Chondrocyte (in vitro differentiated cells): ENCODE measurements at regions not wholly inside any gene's neighbourhood (a gene's known extent, or its start where the extent isn't known, plus 50 kb on each side); places are given as distances from the start of the nearest gene placed in this dataset.

Experiments
- DNase-seq: peaks from one replicate; pipeline ENCODE4 v3.0.0; 2021; ENCODE audit warnings: mixed read lengths, low spot score
- H3K27ac Mint-ChIP-seq: one replicate; pipeline ENCODE4 v1.8.0; 2021; ENCODE audit warnings: mild to moderate bottlenecking, moderate library complexity, mixed read lengths; ENCODE audit not compliant: unreplicated experiment
- H3K27me3 Mint-ChIP-seq: 2 replicates; pipeline ENCODE4 v1.8.0; 2021; ENCODE audit warnings: low read depth, mixed read lengths
- H3K36me3 Mint-ChIP-seq: 2 replicates; pipeline ENCODE4 v1.8.0; 2021; ENCODE audit warnings: low read depth, mixed read lengths
- H3K4me1 Mint-ChIP-seq: 2 replicates; pipeline ENCODE4 v1.8.0; 2021; ENCODE audit warnings: low read depth, mild to moderate bottlenecking, mixed read lengths
- H3K4me3 Mint-ChIP-seq: one replicate; pipeline ENCODE4 v1.8.0; 2021; ENCODE audit warnings: mild to moderate bottlenecking, moderate library complexity, mixed read lengths; ENCODE audit not compliant: unreplicated experiment
- H3K9me3 Mint-ChIP-seq: 2 replicates; pipeline ENCODE4 v1.8.0; 2021; ENCODE audit warnings: low read depth, mixed read lengths
- CTCF ChIP-seq: fragments of 200-600 bp; sonication (generic); IDR thresholded peaks from 2 replicates; pipeline ENCODE4 v1.5.0; 2021; ENCODE audit warnings: antibody characterized with exemption, mild to moderate bottlenecking, moderate library complexity

GRCh38 chr5:124847907-124848306 lies 101.5 kb upstream of the ZNF608 start:
- Mint-ChIP-seq H3K4me3 (no peak overlapping the region), H3K4me1 (peaks cover 29% of the 10 kb centered on the region), H3K36me3 (no peaks in the 10 kb centered on the region), H3K27me3 (no peaks in the 10 kb centered on the region), H3K27ac (no peak overlapping the region), H3K9me3 (no peaks in the 10 kb centered on the region)
- no peak for TF ChIP-seq CTCF
- no peak for DNase-seq

GRCh38 chr5:124849774-124850173 lies 103.3 kb upstream of the ZNF608 start:
- Mint-ChIP-seq H3K9me3 (no peaks in the 10 kb centered on the region), H3K27ac (peak overlapping the region; percentile 38)

GRCh38 chr5:124856726-124857125 lies 110.3 kb upstream of the ZNF608 start:
- H3K4me3 Mint-ChIP-seq: no peak overlapping the region
- no peak for TF ChIP-seq CTCF
- H3K27me3 Mint-ChIP-seq: no peaks in the 10 kb centered on the region
- H3K36me3 Mint-ChIP-seq: no peaks in the 10 kb centered on the region
- no peak for DNase-seq
- H3K9me3 Mint-ChIP-seq: no peaks in the 10 kb centered on the region
- H3K4me1 Mint-ChIP-seq: peaks cover 3% of the 10 kb centered on the region
- H3K27ac Mint-ChIP-seq: no peak overlapping the region

More at GRCh38 chr5:124849774-124850173, 103.3 kb upstream of the ZNF608 start:
- Mint-ChIP-seq H3K4me3 (no peak overlapping the region), H3K36me3 (no peaks in the 10 kb centered on the region), H3K4me1 (peaks cover 17% of the 10 kb centered on the region), H3K27me3 (no peaks in the 10 kb centered on the region)
- no peak for TF ChIP-seq CTCF
- no peak for DNase-seq

- Mint-ChIP-seq H3K4me1 (peaks cover 3% of the 10 kb centered on the region), H3K36me3 (no peaks in the 10 kb centered on the region), H3K9me3 (no peaks in the 10 kb centered on the region), H3K27ac (no peak overlapping the region), H3K4me3 (no peak overlapping the region), H3K27me3 (no peaks in the 10 kb centered on the region)
- DNase-seq: no peak
- TF ChIP-seq CTCF: no peak
Observed at GRCh38 chr5:124858612-124859011, 112.2 kb upstream of the ZNF608 start.

GRCh38 chr5:124859027-124859426 lies 112.6 kb upstream of the ZNF608 start:
- Mint-ChIP-seq H3K27me3 (no peaks in the 10 kb centered on the region), H3K9me3 (no peaks in the 10 kb centered on the region), H3K27ac (no peak overlapping the region), H3K4me3 (no peak overlapping the region), H3K36me3 (no peaks in the 10 kb centered on the region), H3K4me1 (peaks cover 3% of the 10 kb centered on the region)
- no peak for DNase-seq
- no peak for TF ChIP-seq CTCF
